WTC11 (cell line): ENCODE measurements at regions not wholly inside any gene's neighbourhood (a gene's known extent, or its start where the extent isn't known, plus 50 kb on each side); places are given as distances from the start of the nearest gene placed in this dataset.

Experiments used
- CTCF ChIP-seq: fragments of 200-600 bp; IDR thresholded peaks from 2 replicates; pipeline ENCODE4 v1.8.0; 2022; ENCODE audit warnings: antibody characterized with exemption
- JAZF1 ChIP-seq: fragments of 250-450 bp; sonication (Bioruptor Pico); IDR thresholded peaks from 2 replicates; pipeline ENCODE4 v1.9.0; 2021; ENCODE audit warnings: moderate library complexity, mild to moderate bottlenecking, inconsistent platforms
- TP53 ChIP-seq: sonication (generic); formaldehyde crosslinking; IDR thresholded peaks from 2 replicates; pipeline ENCODE4 v1.8.1; 2023; ENCODE audit warnings: mild to moderate bottlenecking, missing genetic modification reagents

GRCh38 chr7:48728799-48729198, 195.5 kb upstream of the CDC14C start:
- TF ChIP-seq TP53 (CRISPR knock-in tag) (no peak), JAZF1 (CRISPR knock-in tag) (no peak), CTCF (no peak)
